IMR-90 (cell line): ENCODE measurements at regions not wholly inside any gene's neighbourhood (a gene's known extent, or its start where the extent isn't known, plus 50 kb on each side); places are given as distances from the start of the nearest gene placed in this dataset. TPM values are rescaled to one million over a fixed set of nuclear protein-coding genes. Genes with fewer than 3 reads are reported as not detected.

Experiments
- microRNA-seq, 2 experiments: library from miRNA; stranded (forward) in 1 of 2; unstranded in 1 of 2; fragments of 10-50 nt in 1 of 2; fragments of <30 nt in 1 of 2; gene quantifications in 1 of 2; microRNA quantifications in 1 of 2; one replicate each; pipeline versions ENCODE3 to v1.1.0; 2013 to 2020; ENCODE audit not compliant: insufficient read depth in 1 of 2, insufficient read length in 1 of 2, unreplicated experiment in 1 of 2
- small RNA-seq, 5 experiments: library from RNA; depleted of rRNA; stranded (forward); fragments of <200 nt; gene quantifications; one replicate each; pipeline ENCODE3, GENCODE V24; 2012

Small RNA genes in the stretch of these regions (microRNA-seq; reads per million reads assigned to microRNA genes)
- gene RF00554 (ENCODE audit: insufficient read depth, insufficient read length), result not detected

Small RNA genes in the stretch of these regions (small RNA-seq; reads per million reads assigned to genes)
- gene RF00554, result 0 reads per million in 5 experiments
